Hepatocyte (in vitro differentiated cells): ENCODE measurements at regions not wholly inside any gene's neighbourhood (a gene's known extent, or its start where the extent isn't known, plus 50 kb on each side); places are given as distances from the start of the nearest gene placed in this dataset.

Experiments used
- DNase-seq: peaks from one replicate; pipeline ENCODE4 v3.0.0-alpha.2; 2016; ENCODE audit warnings: low spot score
- H2AFZ ChIP-seq: fragments of 200-600 bp; sonication (generic); 2 replicates; pipeline ENCODE4 v1.6.0; 2016; ENCODE audit warnings: antibody characterized with exemption, mild to moderate bottlenecking
- H3K27ac ChIP-seq: fragments of 200-600 bp; sonication (generic); 2 replicates; pipeline ENCODE4 v1.5.1; 2016; ENCODE audit warnings: mild to moderate bottlenecking
- H3K27me3 ChIP-seq: fragments of 200-600 bp; sonication (generic); 2 replicates; pipeline ENCODE4 v1.6.1; 2016
- H3K36me3 ChIP-seq: fragments of 200-600 bp; sonication (generic); replicated peaks from 2 replicates; pipeline ENCODE4 v1.5.1; 2016; ENCODE audit warnings: low read depth; ENCODE audit not compliant: insufficient read depth
- H3K4me1 ChIP-seq: fragments of 200-600 bp; sonication (generic); 2 replicates; pipeline ENCODE4 v1.5.1; 2016; ENCODE audit warnings: mild to moderate bottlenecking, moderate library complexity; ENCODE audit not compliant: insufficient read depth
- H3K4me2 ChIP-seq: fragments of 200-600 bp; sonication (generic); 2 replicates; pipeline ENCODE4 v1.6.0; 2016
- H3K4me3 ChIP-seq: fragments of 200-600 bp; sonication (generic); 2 replicates; pipeline ENCODE4 v1.5.1; 2016; ENCODE audit warnings: mild to moderate bottlenecking
- H3K79me2 ChIP-seq: fragments of 200-600 bp; sonication (generic); 2 replicates; pipeline ENCODE4 v1.6.0; 2017; ENCODE audit warnings: mild to moderate bottlenecking
- H3K9me2 ChIP-seq: fragments of 200-600 bp; sonication (generic); replicated peaks from 2 replicates; pipeline ENCODE4 v1.6.0; 2017; ENCODE audit warnings: mild to moderate bottlenecking; ENCODE audit not compliant: insufficient read depth
- H3K9me3 ChIP-seq: fragments of 200-600 bp; sonication (generic); 2 replicates; pipeline ENCODE4 v1.5.1; 2016; ENCODE audit warnings: low read depth, mild to moderate bottlenecking
- H4K20me1 ChIP-seq: fragments of 200-600 bp; sonication (generic); 2 replicates; pipeline ENCODE4 v1.6.0; 2016; ENCODE audit warnings: mild to moderate bottlenecking; ENCODE audit not compliant: insufficient read depth, poor library complexity, severe bottlenecking
- CTCF ChIP-seq: fragments of 200-600 bp; sonication (generic); IDR thresholded peaks from 2 replicates; pipeline ENCODE4 v1.5.1; 2016; ENCODE audit warnings: antibody characterized with exemption, mild to moderate bottlenecking; ENCODE audit not compliant: poor library complexity
- EZH2 ChIP-seq: fragments of 200-600 bp; sonication (generic); IDR thresholded peaks from 2 replicates; pipeline ENCODE4 v1.6.1; 2016; ENCODE audit warnings: antibody characterized with exemption, mild to moderate bottlenecking, borderline replicate concordance
- EZH2phosphoT487 ChIP-seq: fragments of 200-600 bp; sonication (generic); IDR thresholded peaks from one replicate; pipeline ENCODE4 v1.6.1; 2018; ENCODE audit warnings: antibody characterized with exemption, mild to moderate bottlenecking, low read depth, moderate library complexity; ENCODE audit not compliant: unreplicated experiment, severe bottlenecking
- WGBS: methylation state at CpG from one replicate; pipeline ENCODE4 v1.1.6; 2016; ENCODE audit warnings: low lambda C conversion rate; ENCODE audit errors: missing lambda C conversion rate; 5-methylcytosine and 5-hydroxymethylcytosine counted together

- Histone ChIP-seq H3K9me2 (no peaks in the 10 kb centered on the region), H3K27me3 (no peaks in the 10 kb centered on the region), H3K9me3 (no peaks in the 10 kb centered on the region), H3K27ac (no peak overlapping the region), H3K4me2 (no peak overlapping the region), H4K20me1 (no peaks in the 10 kb centered on the region), H3K79me2 (no peaks in the 10 kb centered on the region), H3K4me3 (no peak overlapping the region), H3K4me1 (no peaks in the 10 kb centered on the region), H3K36me3 (no peaks in the 10 kb centered on the region), H2AFZ (no peak overlapping the region)
- TF ChIP-seq EZH2phosphoT487 = no peak
- no peak for TF ChIP-seq CTCF
- no peak for TF ChIP-seq EZH2
- WGBS = 68% methylated on average over 30 of the region's 30 CpGs
- no peak for DNase-seq
Measured at GRCh38 chr5:3854188-3854821, 258.7 kb downstream of the IRX1 start.

- Histone ChIP-seq H3K4me3 (no peak overlapping the region), H3K4me2 (no peak overlapping the region), H3K9me2 (no peaks in the 10 kb centered on the region), H2AFZ (no peak overlapping the region), H3K9me3 (no peaks in the 10 kb centered on the region), H3K27ac (no peak overlapping the region), H3K79me2 (no peaks in the 10 kb centered on the region), H3K36me3 (no peaks in the 10 kb centered on the region), H4K20me1 (no peaks in the 10 kb centered on the region), H3K27me3 (no peaks in the 10 kb centered on the region), H3K4me1 (no peaks in the 10 kb centered on the region)
- DNase-seq = no peak
- 72% methylated on average over 6 of the region's 6 CpGs for WGBS
- TF ChIP-seq EZH2 (no peak), CTCF (no peak), EZH2phosphoT487 (no peak)
Measured at GRCh38 chr5:3856036-3856435, 260.4 kb downstream of the IRX1 start.

DNA sequence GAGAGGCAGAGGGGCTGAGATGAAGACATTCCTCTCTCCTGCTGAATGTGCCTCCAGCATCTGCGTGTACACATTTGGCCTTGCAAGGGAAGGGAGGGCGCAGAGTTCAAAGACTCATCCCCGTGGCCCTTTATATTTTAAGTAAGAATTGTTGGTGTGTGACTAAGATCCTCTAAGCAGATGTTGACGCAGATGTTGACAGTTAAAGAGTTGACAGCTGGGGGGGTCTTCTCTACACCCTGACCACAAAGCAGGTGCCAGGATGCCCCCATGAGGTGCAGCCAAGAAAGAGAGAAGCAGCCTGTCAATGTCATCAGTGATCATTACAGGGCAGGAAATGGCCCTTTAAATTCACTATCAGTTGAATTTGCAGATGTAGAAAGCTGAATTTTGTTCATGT lies 262.9 kb downstream of the IRX1 start:
- H3K79me2 ChIP-seq = no peaks in the 10 kb centered on the region
- H3K27ac ChIP-seq = no peak overlapping the region
- no peaks in the 10 kb centered on the region for H3K9me2 ChIP-seq
- H3K4me2 ChIP-seq = no peak overlapping the region
- H3K4me3 ChIP-seq = no peak overlapping the region
- TF ChIP-seq EZH2 = no peak
- TF ChIP-seq EZH2phosphoT487 = no peak
- no peak for TF ChIP-seq CTCF
- WGBS = 85% methylated on average over 4 of the region's 4 CpGs
- no peaks in the 10 kb centered on the region for H3K27me3 ChIP-seq
- no peak overlapping the region for H2AFZ ChIP-seq
- H3K4me1 ChIP-seq = no peaks in the 10 kb centered on the region
- H4K20me1 ChIP-seq = no peaks in the 10 kb centered on the region
- H3K9me3 ChIP-seq = no peaks in the 10 kb centered on the region
- no peak for DNase-seq
- no peaks in the 10 kb centered on the region for H3K36me3 ChIP-seq
